C4-2B (cell line): ENCODE measurements at regions not wholly inside any gene's neighbourhood (a gene's known extent, or its start where the extent isn't known, plus 50 kb on each side); places are given as distances from the start of the nearest gene placed in this dataset.
"Not testable (repeated sequence)": the region's sequence is repeated elsewhere in the genome, so short reads cannot be mapped to it uniquely, and the experiment has no call there.

Experiments
- H3K27ac ChIP-seq: fragments of 450-650 bp; 2 replicates; pipeline ENCODE4 v1.5.1; 2017
- ZFX ChIP-seq: fragments of 450-650 bp; IDR thresholded peaks from 2 replicates; pipeline ENCODE4 v1.6.1; 2017
- TF ChIP-seq, protein P1 (sequence below): fragments of 450-650 bp; conservative IDR thresholded peaks from 2 replicates; pipeline ENCODE4 v1.5.1; 2017; ENCODE audit warnings: mild to moderate bottlenecking

DNA sequence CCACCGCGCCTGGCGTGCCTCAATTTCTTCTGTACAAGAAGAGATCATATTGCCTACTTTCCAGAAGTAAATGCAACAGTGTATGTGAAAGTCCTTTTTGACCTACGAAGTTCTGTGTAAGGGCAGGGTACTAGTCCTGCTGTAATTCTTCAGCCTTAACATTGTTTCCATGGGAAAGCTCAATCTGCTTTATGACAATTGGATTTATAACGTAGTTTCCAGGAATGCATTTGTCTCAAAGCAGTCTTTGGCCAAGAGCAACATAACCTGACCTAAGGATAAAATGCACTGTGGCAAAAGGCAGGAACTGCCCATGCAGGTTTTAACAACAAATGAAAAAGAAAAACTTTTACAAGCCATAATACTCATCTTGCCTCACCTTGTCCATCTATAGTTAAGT lies 108.1 kb upstream of the PODXL start:
- no peak overlapping the region for H3K27ac ChIP-seq
- TF ChIP-seq, protein P1, sequence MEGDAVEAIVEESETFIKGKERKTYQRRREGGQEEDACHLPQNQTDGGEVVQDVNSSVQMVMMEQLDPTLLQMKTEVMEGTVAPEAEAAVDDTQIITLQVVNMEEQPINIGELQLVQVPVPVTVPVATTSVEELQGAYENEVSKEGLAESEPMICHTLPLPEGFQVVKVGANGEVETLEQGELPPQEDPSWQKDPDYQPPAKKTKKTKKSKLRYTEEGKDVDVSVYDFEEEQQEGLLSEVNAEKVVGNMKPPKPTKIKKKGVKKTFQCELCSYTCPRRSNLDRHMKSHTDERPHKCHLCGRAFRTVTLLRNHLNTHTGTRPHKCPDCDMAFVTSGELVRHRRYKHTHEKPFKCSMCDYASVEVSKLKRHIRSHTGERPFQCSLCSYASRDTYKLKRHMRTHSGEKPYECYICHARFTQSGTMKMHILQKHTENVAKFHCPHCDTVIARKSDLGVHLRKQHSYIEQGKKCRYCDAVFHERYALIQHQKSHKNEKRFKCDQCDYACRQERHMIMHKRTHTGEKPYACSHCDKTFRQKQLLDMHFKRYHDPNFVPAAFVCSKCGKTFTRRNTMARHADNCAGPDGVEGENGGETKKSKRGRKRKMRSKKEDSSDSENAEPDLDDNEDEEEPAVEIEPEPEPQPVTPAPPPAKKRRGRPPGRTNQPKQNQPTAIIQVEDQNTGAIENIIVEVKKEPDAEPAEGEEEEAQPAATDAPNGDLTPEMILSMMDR: no peak
- TF ChIP-seq ZFX: no peak

DNA sequence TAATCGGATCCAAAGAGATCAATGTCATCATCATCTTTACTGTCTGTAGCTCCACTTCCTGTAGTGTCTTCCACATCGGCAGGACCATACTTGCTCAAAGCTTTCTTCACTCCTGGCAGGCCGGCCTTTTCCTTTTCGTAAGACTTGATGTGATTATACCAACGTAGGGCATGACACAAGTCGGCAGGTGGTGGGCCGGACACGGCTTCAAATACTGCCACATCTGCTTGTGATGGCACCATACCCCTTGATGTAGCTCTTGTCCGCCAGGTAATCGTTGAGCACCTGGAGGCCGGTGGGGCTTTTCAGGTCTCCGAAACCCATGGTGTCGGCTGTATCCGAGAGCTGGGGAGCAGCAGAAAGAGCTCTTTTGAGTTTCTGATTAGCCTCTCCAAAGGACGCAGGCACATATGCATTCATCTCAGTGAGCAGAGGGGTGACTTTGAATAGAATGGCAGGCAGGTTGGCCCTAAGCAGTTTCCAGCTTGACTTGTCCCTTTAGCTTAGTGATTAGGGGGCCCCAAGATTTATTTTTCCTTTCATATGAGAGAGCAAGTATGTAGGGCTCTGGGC lies 106.0 kb upstream of the PODXL start:
- H3K27ac ChIP-seq: not testable (repeated sequence)

DNA sequence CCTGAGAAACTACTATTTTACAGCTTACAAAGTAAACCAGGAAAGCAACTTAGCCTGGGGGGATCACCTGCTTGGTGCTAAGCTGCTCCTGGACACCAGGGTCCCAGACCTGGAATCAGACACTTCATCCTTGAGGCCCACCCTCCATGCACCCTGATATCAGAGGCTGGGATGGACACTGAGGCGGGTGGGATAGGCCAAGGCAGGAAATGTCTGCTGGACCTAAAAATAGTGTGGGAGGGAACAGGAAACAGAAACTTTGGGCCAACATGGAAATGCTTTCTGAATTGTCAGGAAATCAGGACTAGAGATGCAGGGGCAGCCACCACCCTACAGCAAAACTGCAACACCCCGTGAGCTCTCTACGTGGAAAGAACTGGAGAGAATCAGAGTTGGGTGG lies 101.5 kb upstream of the PODXL start:
- no peak overlapping the region for H3K27ac ChIP-seq
- TF ChIP-seq, protein P1: no peak
- TF ChIP-seq ZFX: no peak

DNA sequence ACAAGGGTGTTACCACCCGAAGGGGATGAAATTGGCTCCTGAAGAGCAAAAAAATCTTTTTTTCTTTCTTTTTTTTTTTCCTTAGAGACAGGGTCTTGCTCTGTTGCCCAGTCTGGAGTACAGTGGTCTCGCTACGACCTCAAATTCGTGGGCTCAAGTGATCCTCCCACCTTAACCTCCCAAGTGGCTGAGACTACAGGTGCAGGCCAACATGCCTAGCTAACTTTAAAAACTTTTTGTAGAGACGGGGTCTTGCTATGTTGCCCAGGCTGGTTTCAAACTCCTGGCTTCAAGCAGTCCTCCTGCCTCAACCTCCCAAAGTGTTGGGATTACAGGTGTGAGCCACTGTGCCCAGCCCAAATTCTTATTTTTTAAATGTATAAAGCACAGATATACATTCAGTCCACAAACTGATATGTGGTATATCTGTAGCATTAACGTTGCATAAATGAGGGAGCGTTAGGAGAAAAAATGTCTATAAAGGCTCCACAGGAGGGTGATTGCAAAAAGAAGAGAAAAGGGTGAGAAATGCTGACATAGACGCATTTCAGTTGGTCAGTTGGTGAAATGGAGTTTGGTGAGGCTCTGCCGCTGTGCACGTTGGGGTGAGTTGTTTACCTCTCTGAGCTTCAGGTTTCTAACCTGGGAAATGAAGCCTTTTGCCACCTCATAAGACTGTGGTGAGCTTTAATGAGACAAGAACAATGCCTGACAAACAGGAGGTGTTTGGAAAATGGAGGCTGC lies 100.7 kb upstream of the PODXL start:
- no peak overlapping the region for H3K27ac ChIP-seq
- TF ChIP-seq, protein P1: no peak
- no peak for TF ChIP-seq ZFX

DNA sequence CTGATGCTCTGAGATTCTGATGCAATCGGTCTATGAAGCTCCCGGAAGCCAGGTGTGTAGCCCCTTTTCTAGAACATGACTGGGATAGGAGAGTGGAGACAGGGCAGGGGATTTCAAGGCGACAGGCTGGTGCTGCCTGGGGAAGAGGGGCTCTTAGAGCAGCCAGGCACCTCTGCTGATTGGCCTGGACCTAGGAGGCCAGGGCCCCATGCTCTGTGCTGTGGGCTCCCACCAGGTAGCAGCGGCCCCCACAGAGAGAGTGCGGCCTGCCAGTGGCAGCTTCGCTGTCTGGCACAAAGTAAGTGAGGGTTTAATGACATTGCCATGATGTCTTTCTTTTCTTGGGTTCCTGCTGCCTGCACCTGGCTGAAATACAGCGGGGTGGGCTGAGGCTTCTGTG lies 99.4 kb upstream of the PODXL start:
- H3K27ac ChIP-seq: no peak overlapping the region
- TF ChIP-seq, protein P1: no peak
- no peak for TF ChIP-seq ZFX

DNA sequence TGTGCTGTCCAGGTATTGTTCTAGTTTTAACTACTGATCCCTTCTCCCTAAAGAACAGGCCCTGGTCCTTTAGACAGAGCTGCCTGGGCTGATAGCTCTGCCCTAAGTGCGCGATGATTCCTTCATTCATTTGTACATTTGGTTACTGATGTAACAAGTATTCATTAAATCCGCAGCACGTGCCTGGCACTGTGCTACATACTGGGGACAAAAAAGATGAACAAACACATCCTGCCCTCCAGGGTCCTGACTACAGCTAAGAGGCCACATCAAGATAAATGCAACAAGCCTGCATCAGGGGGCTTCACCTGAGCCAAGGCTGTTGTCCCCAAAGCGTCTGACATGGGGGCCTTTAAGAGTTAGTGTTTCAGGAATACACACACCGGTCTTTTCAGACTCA lies 99.0 kb upstream of the PODXL start:
- TF ChIP-seq ZFX: no peak
- TF ChIP-seq, protein P1: no peak

DNA sequence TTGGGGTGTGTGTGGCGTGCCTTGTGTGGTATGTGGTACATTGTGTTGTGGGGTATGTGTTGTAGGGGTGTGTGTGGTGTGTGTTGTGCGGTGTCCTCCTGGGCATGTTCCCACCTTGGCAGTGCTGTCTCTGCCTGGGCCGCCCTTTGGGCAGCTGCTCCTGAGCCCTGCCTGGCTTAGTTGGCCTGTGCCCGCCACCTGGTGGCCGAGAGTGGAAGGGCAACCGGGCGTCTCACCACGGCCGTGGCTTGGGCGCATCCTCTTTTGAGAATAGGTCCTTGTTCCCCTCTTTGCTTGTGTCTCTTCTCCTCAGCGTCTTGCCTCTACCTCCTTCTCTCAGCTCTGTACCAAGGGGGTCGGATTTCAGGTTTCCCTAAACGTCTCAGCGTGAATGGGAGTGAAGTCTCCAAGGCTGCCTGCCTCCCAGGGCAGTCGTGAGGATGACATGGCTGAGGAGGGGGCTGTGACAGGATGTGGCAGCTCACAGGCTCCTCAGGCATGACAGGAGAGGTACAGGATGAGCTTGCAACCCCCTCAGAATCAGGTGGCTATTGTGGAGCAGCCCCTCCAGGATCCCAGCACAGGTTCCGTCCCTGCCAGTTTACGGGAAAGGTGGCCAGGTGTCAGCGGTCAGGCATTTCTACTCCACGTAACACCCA lies 98.4 kb upstream of the PODXL start:
- TF ChIP-seq ZFX: no peak
- TF ChIP-seq, protein P1: peak; percentile 88
- H3K27ac ChIP-seq: no peak overlapping the region

More for the DNA sequence above, 99.0 kb upstream of the PODXL start:
- H3K27ac ChIP-seq: no peak overlapping the region

DNA sequence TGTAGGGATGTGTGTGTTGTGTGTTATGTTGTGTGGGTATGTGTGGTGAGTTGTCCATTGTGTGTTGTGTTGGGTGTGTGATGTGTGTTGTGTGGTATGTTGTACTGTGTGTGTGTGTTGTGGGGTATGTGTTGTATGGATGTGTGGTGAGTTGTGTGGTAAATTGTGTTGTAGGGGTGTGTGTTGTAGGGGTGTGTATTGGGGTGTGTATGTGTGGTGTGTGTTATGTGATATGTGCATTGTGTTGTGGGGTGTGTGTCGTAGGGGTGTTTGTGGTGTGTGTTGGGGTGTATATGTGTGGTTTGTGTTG lies 97.8 kb upstream of the PODXL start:
- H3K27ac ChIP-seq: no peak overlapping the region

More for the DNA sequence above, 97.8 kb upstream of the PODXL start:
- TF ChIP-seq ZFX: no peak
- TF ChIP-seq, protein P1: no peak
